A673 (cell line): ENCODE measurements at regions not wholly inside any gene's neighbourhood (a gene's known extent, or its start where the extent isn't known, plus 50 kb on each side); places are given as distances from the start of the nearest gene placed in this dataset.
"Not testable (repeated sequence)": the region's sequence is repeated elsewhere in the genome, so short reads cannot be mapped to it uniquely, and the experiment has no call there.

Experiments used
- BruUV-seq: library from RNA; stranded (reverse); fragments of 400-500 nt; replicated peaks from 2 replicates; lab custom pipeline; 2021; lab: Mats Ljungman, UMichigan
- CTCF ChIA-PET: fragments of 300-600 bp; sonication (Branson Sonifier 250); formaldehyde crosslinking; loops from one replicate; lab custom pipeline; 2022; ENCODE audit warnings: antibody characterized with exemption; lab: Charles Lee
- POLR2A ChIA-PET: fragments of 300-600 bp; sonication (Branson Sonifier 250); formaldehyde crosslinking; loops from one replicate; lab custom pipeline; 2022; ENCODE audit warnings: antibody characterized with exemption; ENCODE audit not compliant: low non-redundant PET; lab: Charles Lee
- DNase-seq: peaks from one replicate; pipeline ENCODE4 v3.0.0-alpha.2; 2015; ENCODE audit warnings: low spot score
- H3K27ac ChIP-seq: fragments of 200-600 bp; sonication (generic); 2 replicates; pipeline ENCODE4 v1.5.1; 2016; ENCODE audit warnings: mixed run types, low read depth, mild to moderate bottlenecking, mixed read lengths, antibody characterized with exemption, low read length; ENCODE audit not compliant: poor library complexity, severe bottlenecking
- H3K27me3 ChIP-seq: fragments of 200-600 bp; sonication (generic); replicated peaks from 2 replicates; pipeline ENCODE4 v1.6.1; 2017; ENCODE audit warnings: mixed run types, low read depth, mild to moderate bottlenecking, mixed read lengths, antibody characterized with exemption, low read length; ENCODE audit not compliant: insufficient read depth, poor library complexity
- H3K36me3 ChIP-seq: fragments of 200-600 bp; sonication (generic); 2 replicates; pipeline ENCODE4 v1.6.1; 2016; ENCODE audit warnings: mixed run types, mild to moderate bottlenecking, mixed read lengths, antibody characterized with exemption, low read length; ENCODE audit not compliant: insufficient read depth, poor library complexity, severe bottlenecking
- H3K4me1 ChIP-seq: fragments of 200-600 bp; sonication (generic); 2 replicates; pipeline ENCODE4 v1.6.1; 2017; ENCODE audit warnings: mixed run types, mild to moderate bottlenecking, mixed read lengths, antibody characterized with exemption, low read length; ENCODE audit not compliant: insufficient read depth, poor library complexity, severe bottlenecking
- H3K4me3 ChIP-seq: fragments of 200-600 bp; sonication (generic); 2 replicates; pipeline ENCODE4 v1.5.1; 2016; ENCODE audit warnings: low read depth, mixed run types, mild to moderate bottlenecking, mixed read lengths, low read length; ENCODE audit not compliant: poor library complexity, severe bottlenecking
- H3K9me3 ChIP-seq: fragments of 200-600 bp; sonication (generic); 2 replicates; pipeline ENCODE4 v1.6.1; 2016; ENCODE audit warnings: mixed run types, low read depth, mild to moderate bottlenecking, mixed read lengths, antibody characterized with exemption, low read length; ENCODE audit not compliant: poor library complexity, severe bottlenecking
- EZH2 ChIP-seq: fragments of 200-600 bp; sonication (generic); IDR thresholded peaks from 2 replicates; pipeline ENCODE4 v1.6.1; 2017; ENCODE audit warnings: borderline replicate concordance, low read depth, mild to moderate bottlenecking, mixed read lengths, antibody characterized with exemption, low read length; ENCODE audit not compliant: poor library complexity, severe bottlenecking
- intact Hi-C: fragments of 100-400 bp; cut with micrococcal nuclease; formaldehyde crosslinking; loops from one replicate; pipeline ENCODE4 v1.10.0; 2022; ENCODE audit not compliant: unreplicated experiment
- TF ChIP-seq, protein P1 (sequence below): fragments of 300-800, 200-600 bp; sonication (generic); conservative IDR thresholded peaks from 2 replicates; pipeline ENCODE4 v1.5.1; 2017; ENCODE audit warnings: low read depth, mild to moderate bottlenecking, antibody characterized with exemption, low read length, moderate library complexity, mixed read lengths

DNA sequence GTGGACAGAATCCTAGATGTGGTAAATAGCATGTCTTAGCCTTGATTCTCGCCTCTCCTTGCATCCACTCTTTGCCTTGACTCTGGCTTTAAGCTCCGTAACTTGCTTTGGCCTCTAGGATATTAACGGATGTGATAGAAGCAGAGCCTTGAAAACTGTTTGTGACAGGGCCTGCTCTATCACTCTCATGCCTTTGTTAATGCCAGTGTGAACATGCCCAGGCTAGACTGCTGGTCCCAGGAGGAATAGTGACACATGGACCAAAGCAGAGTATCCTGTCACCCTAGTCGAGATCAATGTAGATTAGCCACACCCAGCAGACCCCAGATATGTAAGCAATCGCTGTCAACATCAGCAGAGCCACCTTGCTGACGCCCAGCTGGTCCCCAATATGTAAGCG, 109.9 kb upstream of the C9orf72 start:
- CTCF ChIA-PET = no interaction called here

DNA sequence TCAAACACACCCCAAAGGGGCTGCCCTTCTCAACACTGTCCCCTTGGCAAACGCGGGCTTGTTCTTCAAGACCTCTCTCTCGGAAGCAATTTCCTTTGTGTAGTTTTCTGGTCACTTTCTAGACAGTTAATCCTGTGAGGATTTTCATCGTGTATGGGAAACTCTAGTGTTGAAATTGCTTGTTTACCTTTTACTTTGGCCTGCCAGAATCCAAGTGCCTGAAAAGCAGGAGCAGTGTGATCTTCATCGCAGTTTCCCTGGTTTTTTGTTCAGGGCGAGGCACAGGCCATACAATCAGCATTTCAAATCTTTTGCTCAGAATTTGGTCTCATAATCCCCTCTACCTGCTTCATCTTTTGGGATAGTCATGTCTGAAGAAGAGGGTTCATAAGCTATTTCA, 115.7 kb upstream of the C9orf72 start:
- intact Hi-C loops = no loop called here
- Histone ChIP-seq H3K36me3 (no peaks in the 10 kb centered on the region), H3K9me3 (no peaks in the 10 kb centered on the region), H3K4me1 (no peaks in the 10 kb centered on the region), H3K27ac (no peak overlapping the region), H3K27me3 (no peaks in the 10 kb centered on the region), H3K4me3 (no peak overlapping the region)
- no peak for DNase-seq
- CTCF ChIA-PET = no interaction called here
- no TSS peak for BruUV-seq
- TF ChIP-seq, protein P1, sequence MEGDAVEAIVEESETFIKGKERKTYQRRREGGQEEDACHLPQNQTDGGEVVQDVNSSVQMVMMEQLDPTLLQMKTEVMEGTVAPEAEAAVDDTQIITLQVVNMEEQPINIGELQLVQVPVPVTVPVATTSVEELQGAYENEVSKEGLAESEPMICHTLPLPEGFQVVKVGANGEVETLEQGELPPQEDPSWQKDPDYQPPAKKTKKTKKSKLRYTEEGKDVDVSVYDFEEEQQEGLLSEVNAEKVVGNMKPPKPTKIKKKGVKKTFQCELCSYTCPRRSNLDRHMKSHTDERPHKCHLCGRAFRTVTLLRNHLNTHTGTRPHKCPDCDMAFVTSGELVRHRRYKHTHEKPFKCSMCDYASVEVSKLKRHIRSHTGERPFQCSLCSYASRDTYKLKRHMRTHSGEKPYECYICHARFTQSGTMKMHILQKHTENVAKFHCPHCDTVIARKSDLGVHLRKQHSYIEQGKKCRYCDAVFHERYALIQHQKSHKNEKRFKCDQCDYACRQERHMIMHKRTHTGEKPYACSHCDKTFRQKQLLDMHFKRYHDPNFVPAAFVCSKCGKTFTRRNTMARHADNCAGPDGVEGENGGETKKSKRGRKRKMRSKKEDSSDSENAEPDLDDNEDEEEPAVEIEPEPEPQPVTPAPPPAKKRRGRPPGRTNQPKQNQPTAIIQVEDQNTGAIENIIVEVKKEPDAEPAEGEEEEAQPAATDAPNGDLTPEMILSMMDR = no peak
- no peak for TF ChIP-seq EZH2
- POLR2A ChIA-PET = no interaction called here

More for the DNA sequence above, 109.9 kb upstream of the C9orf72 start:
- no peaks in the 10 kb centered on the region for H3K4me1 ChIP-seq
- DNase-seq = no peak
- intact Hi-C loops = no loop called here
- peaks cover 3% of the 10 kb centered on the region for H3K27me3 ChIP-seq
- no peaks in the 10 kb centered on the region for H3K36me3 ChIP-seq
- H3K4me3 ChIP-seq = no peak overlapping the region
- no TSS peak for BruUV-seq
- TF ChIP-seq, protein P1 = no peak
- no peak for TF ChIP-seq EZH2
- H3K9me3 ChIP-seq = no peaks in the 10 kb centered on the region
- H3K27ac ChIP-seq = no peak overlapping the region
- POLR2A ChIA-PET = no interaction called here

DNA sequence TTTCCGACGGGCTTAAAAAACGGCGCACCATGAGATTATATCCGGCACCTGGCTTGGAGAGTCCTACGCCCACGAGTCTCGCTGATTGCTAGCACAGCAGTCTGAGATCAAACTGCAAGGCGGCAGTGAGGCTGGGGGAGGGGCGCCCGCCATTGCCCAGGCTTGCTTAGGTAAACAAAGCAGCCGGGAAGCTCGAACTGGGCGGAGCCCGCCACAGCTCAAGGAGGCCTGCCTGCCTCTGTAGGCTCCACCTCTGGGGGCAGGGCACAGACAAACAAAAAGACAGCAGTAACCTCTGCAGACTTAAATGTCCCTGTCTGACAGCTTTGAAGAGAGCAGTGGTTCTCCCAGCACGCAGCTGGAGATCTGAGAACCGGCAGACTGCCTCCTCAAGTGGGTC, 117.5 kb upstream of the C9orf72 start:
- BruUV-seq, POLR2A ChIA-PET, H3K27ac ChIP-seq, intact Hi-C loops, H3K4me1 ChIP-seq, H3K9me3 ChIP-seq, H3K4me3 ChIP-seq, CTCF ChIA-PET, H3K27me3 ChIP-seq, DNase-seq, H3K36me3 ChIP-seq: not testable (repeated sequence)

DNA sequence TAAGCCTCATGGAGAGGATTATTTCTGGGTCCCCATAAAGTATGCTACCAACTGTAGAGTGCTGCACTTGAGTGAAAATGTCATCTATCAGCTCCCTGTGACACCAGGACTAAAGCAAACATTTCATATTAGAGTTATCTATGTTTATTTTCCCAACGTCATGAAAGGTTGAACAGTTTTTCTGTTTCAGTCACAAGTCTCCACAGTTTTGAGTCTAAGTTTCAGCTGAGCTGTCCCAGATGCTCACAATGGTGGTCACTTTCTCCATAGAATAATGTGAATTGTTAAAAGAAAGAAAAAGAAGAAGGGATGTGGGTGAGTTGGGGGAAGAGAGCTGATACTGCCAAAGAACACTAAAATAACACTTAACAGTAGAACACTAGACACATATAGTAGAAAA, 126.3 kb upstream of the C9orf72 start:
- ChIA-PET CTCF (no interaction called here), POLR2A (no interaction called here)
- TF ChIP-seq, protein P1 = no peak
- TF ChIP-seq EZH2 = no peak
- no TSS peak for BruUV-seq
- H3K27ac ChIP-seq = no peak overlapping the region
- H3K4me1 ChIP-seq = no peaks in the 10 kb centered on the region
- H3K27me3 ChIP-seq = peaks cover 3% of the 10 kb centered on the region
- intact Hi-C loops = no loop called here
- no peak for DNase-seq
- no peaks in the 10 kb centered on the region for H3K9me3 ChIP-seq
- H3K4me3 ChIP-seq = no peak overlapping the region
- H3K36me3 ChIP-seq = no peaks in the 10 kb centered on the region
